ENCODE measurements at regions not wholly inside any gene's neighbourhood (a gene's known extent, or its start where the extent isn't known, plus 50 kb on each side); places are given as distances from the start of the nearest gene placed in this dataset.

DNA sequence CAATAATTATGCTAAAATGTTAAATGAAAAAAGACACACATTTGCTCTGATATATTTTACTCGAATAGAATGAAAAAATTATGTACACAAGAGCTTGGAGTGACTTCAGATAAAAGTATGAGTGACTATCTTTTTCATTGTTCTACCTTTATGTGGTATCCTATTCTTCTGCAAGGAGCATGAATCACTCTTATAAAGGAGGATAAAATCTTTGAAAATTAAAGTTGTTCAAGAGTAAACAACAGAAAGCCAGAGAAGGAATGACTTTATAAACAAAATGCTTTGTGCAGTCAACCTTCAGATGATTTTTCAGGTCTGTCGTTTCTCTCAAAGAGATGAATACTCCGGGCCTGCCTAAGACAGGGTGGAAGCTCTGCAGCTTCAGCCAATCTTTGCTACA is 215.3 kb downstream of the FOXA2 start:
- Histone ChIP-seq H3K4me3 (replicated peaks; ENCODE audit: low read depth, low read length) (no peak overlapping the region), H3K36me3 (ENCODE audit: control insufficient read depth, insufficient read depth, low read length) (no peaks in the 10 kb centered on the region), H3K27me3 (replicated peaks; ENCODE audit: control insufficient read depth, insufficient read depth, low read length) (no peaks in the 10 kb centered on the region; the same call in none of the 2 replicates)
- no peak for TF ChIP-seq CTCF (IDR thresholded peaks at IDR 0.05; ENCODE audit: insufficient read depth, low read length, poor library complexity, severe bottlenecking)
- no peak for DNase-seq (ENCODE audit: extremely low read depth, insufficient read length)

GRCh38 chr20:22368235-22368634 is 216.1 kb downstream of the FOXA2 start:
- no peak for TF ChIP-seq CTCF (IDR thresholded peaks at IDR 0.05; ENCODE audit: insufficient read depth, low read length, poor library complexity, severe bottlenecking)
- no peaks in the 10 kb centered on the region for H3K36me3 ChIP-seq (ENCODE audit: control insufficient read depth, insufficient read depth, low read length)
- DNase-seq (ENCODE audit: extremely low read depth, insufficient read length): no peak
- H3K4me3 ChIP-seq (replicated peaks; ENCODE audit: low read depth, low read length): no peak overlapping the region
- H3K27me3 ChIP-seq (replicated peaks; ENCODE audit: control insufficient read depth, insufficient read depth, low read length): no peaks in the 10 kb centered on the region; the same call in none of the 2 replicates

DNA sequence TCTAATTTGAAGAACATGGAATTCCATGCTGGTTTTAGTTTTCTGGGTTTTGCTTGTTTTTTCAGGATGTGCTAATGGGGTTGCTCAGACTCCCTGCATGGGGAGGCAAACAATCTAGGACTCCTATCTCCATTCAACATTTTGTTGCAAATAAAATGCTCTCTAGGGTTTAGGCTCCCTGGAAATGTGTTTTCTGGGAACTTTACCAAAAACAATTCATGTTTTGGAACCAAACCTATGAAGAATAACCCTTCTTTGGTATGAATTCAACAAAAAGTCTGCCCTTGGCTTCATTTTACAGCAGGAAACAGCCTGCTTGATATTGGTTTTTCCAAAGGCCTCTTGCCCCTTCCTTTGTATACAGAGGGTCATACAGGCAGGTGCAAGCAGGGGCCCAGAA is 217.7 kb downstream of the FOXA2 start:
- no peak for DNase-seq (ENCODE audit: extremely low read depth, insufficient read length)
- Histone ChIP-seq H3K36me3 (ENCODE audit: control insufficient read depth, insufficient read depth, low read length) (no peaks in the 10 kb centered on the region), H3K27me3 (replicated peaks; ENCODE audit: control insufficient read depth, insufficient read depth, low read length) (no peaks in the 10 kb centered on the region; the same call in none of the 2 replicates), H3K4me3 (replicated peaks; ENCODE audit: low read depth, low read length) (no peak overlapping the region)
- no peak for TF ChIP-seq CTCF (IDR thresholded peaks at IDR 0.05; ENCODE audit: insufficient read depth, low read length, poor library complexity, severe bottlenecking)

DNA sequence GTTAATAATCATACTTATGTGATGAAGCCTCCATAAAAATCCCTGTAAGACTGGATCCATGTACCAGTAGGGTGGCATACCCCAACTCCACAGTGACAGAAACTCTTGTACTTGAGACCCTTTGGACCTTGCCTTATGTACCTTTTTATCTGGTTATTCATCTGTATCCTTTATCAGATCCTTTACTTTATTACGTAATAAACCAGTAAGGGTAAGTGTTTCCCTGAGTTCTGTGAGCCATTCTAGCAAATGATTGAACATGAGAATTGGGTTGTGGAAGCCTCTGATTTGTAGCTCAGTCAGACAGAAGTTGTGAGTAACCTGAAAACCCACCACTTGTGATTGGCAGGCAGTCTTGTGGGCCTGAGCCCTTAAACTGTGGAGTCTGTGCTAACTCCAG is 229.7 kb downstream of the FOXA2 start:
- no peaks in the 10 kb centered on the region for H3K36me3 ChIP-seq (ENCODE audit: control insufficient read depth, insufficient read depth, low read length)

GRCh38 chr20:22353586-22353985 is 230.8 kb downstream of the FOXA2 start:
- no peak for TF ChIP-seq CTCF (IDR thresholded peaks at IDR 0.05; ENCODE audit: insufficient read depth, low read length, poor library complexity, severe bottlenecking)

More for the DNA sequence above, 229.7 kb downstream of the FOXA2 start:
- no peak for DNase-seq (ENCODE audit: extremely low read depth, insufficient read length)
- no peaks in the 10 kb centered on the region for H3K27me3 ChIP-seq (replicated peaks; ENCODE audit: control insufficient read depth, insufficient read depth, low read length)
- no peak for TF ChIP-seq CTCF (IDR thresholded peaks at IDR 0.05; ENCODE audit: insufficient read depth, low read length, poor library complexity, severe bottlenecking)
- H3K4me3 ChIP-seq (replicated peaks; ENCODE audit: low read depth, low read length): no peak overlapping the region

DNA sequence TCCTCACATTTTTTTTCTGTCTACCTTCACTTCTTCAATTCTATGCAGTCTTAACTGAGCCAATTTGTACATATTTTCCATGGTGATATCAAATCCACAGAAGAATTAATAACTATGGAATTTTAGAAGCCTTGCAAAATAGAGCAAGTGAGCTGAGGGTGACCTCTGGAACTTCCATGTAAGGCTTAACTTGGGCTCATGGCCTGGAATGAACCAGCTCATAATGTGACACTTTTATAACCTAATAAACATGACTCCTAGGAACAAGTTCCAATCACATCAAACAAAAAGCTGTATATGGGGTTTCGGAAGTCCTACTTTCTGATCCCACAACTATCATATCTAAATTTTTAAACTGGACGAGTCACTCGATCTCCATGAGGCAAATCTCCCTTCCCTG is 232.4 kb downstream of the FOXA2 start:
- Histone ChIP-seq H3K4me3 (replicated peaks; ENCODE audit: low read depth, low read length) (no peak overlapping the region), H3K36me3 (ENCODE audit: control insufficient read depth, insufficient read depth, low read length) (no peaks in the 10 kb centered on the region), H3K27me3 (replicated peaks; ENCODE audit: control insufficient read depth, insufficient read depth, low read length) (no peaks in the 10 kb centered on the region)
- no peak for DNase-seq (ENCODE audit: extremely low read depth, insufficient read length)
- no peak for TF ChIP-seq CTCF (IDR thresholded peaks at IDR 0.05; ENCODE audit: insufficient read depth, low read length, poor library complexity, severe bottlenecking)

More at GRCh38 chr20:22353586-22353985, 230.8 kb downstream of the FOXA2 start:
- H3K4me3 ChIP-seq (replicated peaks; ENCODE audit: low read depth, low read length): no peak overlapping the region
- no peak for DNase-seq (ENCODE audit: extremely low read depth, insufficient read length)
- no peaks in the 10 kb centered on the region for H3K36me3 ChIP-seq (ENCODE audit: control insufficient read depth, insufficient read depth, low read length)
- H3K27me3 ChIP-seq (replicated peaks; ENCODE audit: control insufficient read depth, insufficient read depth, low read length): no peaks in the 10 kb centered on the region

Data from GM06990 (cell line).